ENCODE measurements at regions not wholly inside any gene's neighbourhood (a gene's known extent, or its start where the extent isn't known, plus 50 kb on each side); places are given as distances from the start of the nearest gene placed in this dataset.

- TF ChIP-seq, protein P1, sequence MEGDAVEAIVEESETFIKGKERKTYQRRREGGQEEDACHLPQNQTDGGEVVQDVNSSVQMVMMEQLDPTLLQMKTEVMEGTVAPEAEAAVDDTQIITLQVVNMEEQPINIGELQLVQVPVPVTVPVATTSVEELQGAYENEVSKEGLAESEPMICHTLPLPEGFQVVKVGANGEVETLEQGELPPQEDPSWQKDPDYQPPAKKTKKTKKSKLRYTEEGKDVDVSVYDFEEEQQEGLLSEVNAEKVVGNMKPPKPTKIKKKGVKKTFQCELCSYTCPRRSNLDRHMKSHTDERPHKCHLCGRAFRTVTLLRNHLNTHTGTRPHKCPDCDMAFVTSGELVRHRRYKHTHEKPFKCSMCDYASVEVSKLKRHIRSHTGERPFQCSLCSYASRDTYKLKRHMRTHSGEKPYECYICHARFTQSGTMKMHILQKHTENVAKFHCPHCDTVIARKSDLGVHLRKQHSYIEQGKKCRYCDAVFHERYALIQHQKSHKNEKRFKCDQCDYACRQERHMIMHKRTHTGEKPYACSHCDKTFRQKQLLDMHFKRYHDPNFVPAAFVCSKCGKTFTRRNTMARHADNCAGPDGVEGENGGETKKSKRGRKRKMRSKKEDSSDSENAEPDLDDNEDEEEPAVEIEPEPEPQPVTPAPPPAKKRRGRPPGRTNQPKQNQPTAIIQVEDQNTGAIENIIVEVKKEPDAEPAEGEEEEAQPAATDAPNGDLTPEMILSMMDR (IDR thresholded peaks at IDR 0.05; ENCODE audit: low read depth, low read length) = no peak
- no peak for TF ChIP-seq EZH2phosphoT487 (IDR thresholded peaks at IDR 0.05; ENCODE audit: low read depth)
Measured at GRCh38 chr12:89787763-89788162, 79.1 kb upstream of the ATP2B1 start.
